Activated CD8-positive, alpha-beta memory T cell treated with anti-CD3 and anti-CD28 coated beads, Interleukin-2, amount 50 U/mL, for 4 hours (primary cell): ENCODE measurements at regions not wholly inside any gene's neighbourhood (a gene's known extent, or its start where the extent isn't known, plus 50 kb on each side); places are given as distances from the start of the nearest gene placed in this dataset.

ENCODE experiments used
- DNase-seq: peaks from one replicate; pipeline ENCODE4 v3.0.0-alpha.2; 2020

GRCh38 chr14:22476887-22477286, 112.1 kb downstream of the DAD1 start:
- DNase-seq: no peak

GRCh38 chr14:22476005-22476751, 112.8 kb downstream of the DAD1 start:
- DNase-seq: no peak

- DNase-seq: no peak
Observed at GRCh38 chr14:22475381-22475780, 113.6 kb downstream of the DAD1 start.

- DNase-seq: no peak
Observed at GRCh38 chr14:22474730-22475351, 114.2 kb downstream of the DAD1 start.

- no peak for DNase-seq
Observed at GRCh38 chr14:22472935-22473854, 115.8 kb downstream of the DAD1 start.

GRCh38 chr14:22472466-22472865, 116.6 kb downstream of the DAD1 start:
- DNase-seq: no peak

GRCh38 chr14:22471545-22472121, 117.4 kb downstream of the DAD1 start:
- DNase-seq: no peak

GRCh38 chr14:22469538-22470303, 119.3 kb downstream of the DAD1 start:
- DNase-seq: no peak

- no peak for DNase-seq
Observed at GRCh38 chr14:22468830-22469229, 120.2 kb downstream of the DAD1 start.

GRCh38 chr14:22466491-22466890, 122.5 kb downstream of the DAD1 start:
- no peak for DNase-seq

- no peak for DNase-seq
Observed at GRCh38 chr14:22465201-22465840, 123.7 kb downstream of the DAD1 start.

GRCh38 chr14:22464422-22465142, 124.4 kb downstream of the DAD1 start:
- no peak for DNase-seq

- no peak for DNase-seq
Observed at GRCh38 chr14:22463763-22464173, 125.3 kb downstream of the DAD1 start.

GRCh38 chr14:22462923-22463322, 126.1 kb downstream of the DAD1 start:
- DNase-seq: no peak

GRCh38 chr14:22460461-22461195, 128.4 kb downstream of the DAD1 start:
- DNase-seq: no peak

- no peak for DNase-seq
Observed at GRCh38 chr14:22458737-22459136, 130.3 kb downstream of the DAD1 start.

- DNase-seq: no peak
Observed at GRCh38 chr14:22456998-22457594, 131.9 kb downstream of the DAD1 start.

- DNase-seq: no peak
Observed at GRCh38 chr14:22456421-22456820, 132.6 kb downstream of the DAD1 start.

GRCh38 chr14:22452330-22452729, 136.7 kb downstream of the DAD1 start:
- no peak for DNase-seq

- DNase-seq: no peak
Observed at GRCh38 chr14:22450266-22450665, 138.8 kb downstream of the DAD1 start.
